Astrocyte (in vitro differentiated cells and primary cell): ENCODE measurements at regions not wholly inside any gene's neighbourhood (a gene's known extent, or its start where the extent isn't known, plus 50 kb on each side); places are given as distances from the start of the nearest gene placed in this dataset.

ENCODE experiments used
- DNase-seq: peaks from one replicate; pipeline ENCODE4 v3.0.0-alpha.2; 2010; ENCODE audit warnings: low read depth
- FAIRE-seq: peaks from 2 replicates; lab custom pipeline; 2011; peaks lifted over from hg19 to GRCh38; lab: Jason Lieb, UNC
- H2AFZ ChIP-seq: 2 replicates; pipeline ENCODE4 v1.6.0; 2012; ENCODE audit warnings: low read depth, low read length, inconsistent platforms
- H3K27ac ChIP-seq: 2 replicates; pipeline ENCODE4 v1.5.1; 2011; ENCODE audit warnings: low read depth, low read length, inconsistent platforms
- H3K27me3 ChIP-seq: 2 replicates; pipeline ENCODE4 v1.6.0; 2011; ENCODE audit warnings: low read length, inconsistent platforms; ENCODE audit not compliant: insufficient read depth
- H3K36me3 ChIP-seq: 2 replicates; pipeline ENCODE4 v1.5.1; 2011; ENCODE audit warnings: low read length, inconsistent platforms; ENCODE audit not compliant: insufficient read depth
- H3K4me1 ChIP-seq: 2 replicates; pipeline ENCODE4 v1.5.1; 2011; ENCODE audit warnings: low read length, inconsistent platforms; ENCODE audit not compliant: insufficient read depth
- H3K4me2 ChIP-seq: 2 replicates; pipeline ENCODE4 v1.6.0; 2012; ENCODE audit warnings: low read length, inconsistent platforms
- H3K4me3 ChIP-seq: 2 replicates; pipeline ENCODE4 v1.5.1; 2011; ENCODE audit warnings: low read depth, mild to moderate bottlenecking, low read length, inconsistent platforms; ENCODE audit not compliant: insufficient read depth
- H3K79me2 ChIP-seq: 2 replicates; pipeline ENCODE4 v1.6.0; 2012; ENCODE audit warnings: mild to moderate bottlenecking, low read length, inconsistent platforms; ENCODE audit not compliant: insufficient read depth
- H3K9ac ChIP-seq: 2 replicates; pipeline ENCODE4 v1.6.0; 2012; ENCODE audit warnings: mild to moderate bottlenecking, low read length, inconsistent platforms
- H3K9me3 ChIP-seq: 2 replicates; pipeline ENCODE4 v1.5.1; 2012; ENCODE audit warnings: low read depth, mild to moderate bottlenecking, low read length, inconsistent platforms; ENCODE audit not compliant: insufficient read depth
- H4K20me1 ChIP-seq: 2 replicates; pipeline ENCODE4 v1.6.0; 2012; ENCODE audit warnings: low read length, inconsistent platforms; ENCODE audit not compliant: insufficient read depth
- H3K27ac Mint-ChIP-seq: one replicate; pipeline ENCODE4 v1.8.0; 2021; ENCODE audit warnings: mild to moderate bottlenecking, mixed read lengths; ENCODE audit not compliant: unreplicated experiment
- H3K27me3 Mint-ChIP-seq: one replicate; pipeline ENCODE4 v1.8.0; 2021; ENCODE audit warnings: low read depth, mixed read lengths; ENCODE audit not compliant: unreplicated experiment
- H3K36me3 Mint-ChIP-seq: one replicate; pipeline ENCODE4 v1.8.0; 2021; ENCODE audit warnings: low read depth, mixed read lengths; ENCODE audit not compliant: unreplicated experiment
- H3K4me1 Mint-ChIP-seq: one replicate; pipeline ENCODE4 v1.8.0; 2021; ENCODE audit warnings: low read depth, mixed read lengths; ENCODE audit not compliant: unreplicated experiment
- H3K4me3 Mint-ChIP-seq: one replicate; pipeline ENCODE4 v1.8.0; 2021; ENCODE audit warnings: mild to moderate bottlenecking, moderate library complexity, mixed read lengths; ENCODE audit not compliant: unreplicated experiment
- H3K9me3 Mint-ChIP-seq: one replicate; pipeline ENCODE4 v1.8.0; 2021; ENCODE audit warnings: mild to moderate bottlenecking, mixed read lengths; ENCODE audit not compliant: unreplicated experiment
- CTCF ChIP-seq: IDR thresholded peaks from 2 replicates; pipeline ENCODE4 v1.5.1; 2011; ENCODE audit warnings: low read depth, mild to moderate bottlenecking, inconsistent platforms, low read length, moderate library complexity; ENCODE audit not compliant: insufficient read depth
- EZH2 ChIP-seq: IDR thresholded peaks from 2 replicates; pipeline ENCODE4 v1.6.1; 2012; ENCODE audit warnings: mild to moderate bottlenecking, low read length, inconsistent platforms; ENCODE audit not compliant: insufficient read depth

- Mint-ChIP-seq H3K36me3 (no peaks in the 10 kb centered on the region), H3K9me3 (peaks cover 3% of the 10 kb centered on the region), H3K27ac (no peak overlapping the region), H3K27me3 (peaks cover 2% of the 10 kb centered on the region), H3K4me1 (peaks cover 5% of the 10 kb centered on the region), H3K4me3 (no peak overlapping the region)
- Histone ChIP-seq H3K4me1 (no peaks in the 10 kb centered on the region), H3K79me2 (no peaks in the 10 kb centered on the region), H3K9me3 (no peaks in the 10 kb centered on the region), H3K4me2 (no peak overlapping the region), H3K36me3 (no peaks in the 10 kb centered on the region), H3K27ac (no peak overlapping the region), H3K9ac (no peak overlapping the region), H3K4me3 (no peak overlapping the region), H2AFZ (no peak overlapping the region), H3K27me3 (no peaks in the 10 kb centered on the region), H4K20me1 (no peaks in the 10 kb centered on the region)
- no peak for FAIRE-seq
- TF ChIP-seq CTCF (no peak), EZH2 (no peak)
- DNase-seq = no peak
Observed at GRCh38 chr15:29632671-29633406, 189.4 kb downstream of the TJP1 start.

- Histone ChIP-seq H3K27ac (no peak overlapping the region), H3K36me3 (no peaks in the 10 kb centered on the region), H3K4me3 (no peak overlapping the region), H3K4me1 (no peaks in the 10 kb centered on the region), H3K9me3 (no peaks in the 10 kb centered on the region), H3K9ac (no peak overlapping the region), H2AFZ (no peak overlapping the region), H3K79me2 (no peaks in the 10 kb centered on the region), H4K20me1 (no peaks in the 10 kb centered on the region), H3K4me2 (no peak overlapping the region), H3K27me3 (no peaks in the 10 kb centered on the region)
- Mint-ChIP-seq H3K27ac (no peak overlapping the region), H3K36me3 (no peaks in the 10 kb centered on the region), H3K4me1 (peaks cover 4% of the 10 kb centered on the region), H3K4me3 (no peak overlapping the region), H3K9me3 (peaks cover 3% of the 10 kb centered on the region), H3K27me3 (peaks cover 2% of the 10 kb centered on the region)
- TF ChIP-seq EZH2 = no peak
- no peak for TF ChIP-seq CTCF
- DNase-seq (peak; percentile 10), FAIRE-seq (no peak)
Observed at GRCh38 chr15:29631076-29632070, 190.9 kb downstream of the TJP1 start.
